Ureter (tissue), 1 donor: ENCODE measurements at regions not wholly inside any gene's neighbourhood (a gene's known extent, or its start where the extent isn't known, plus 50 kb on each side); places are given as distances from the start of the nearest gene placed in this dataset.

Source experiments
- DNase-seq: peaks from one replicate; pipeline ENCODE4 v3.0.0-alpha.2; 2020; ENCODE audit warnings: low spot score
- donor health status: DM: yes; HTN: yes; CAD: no.

DNA sequence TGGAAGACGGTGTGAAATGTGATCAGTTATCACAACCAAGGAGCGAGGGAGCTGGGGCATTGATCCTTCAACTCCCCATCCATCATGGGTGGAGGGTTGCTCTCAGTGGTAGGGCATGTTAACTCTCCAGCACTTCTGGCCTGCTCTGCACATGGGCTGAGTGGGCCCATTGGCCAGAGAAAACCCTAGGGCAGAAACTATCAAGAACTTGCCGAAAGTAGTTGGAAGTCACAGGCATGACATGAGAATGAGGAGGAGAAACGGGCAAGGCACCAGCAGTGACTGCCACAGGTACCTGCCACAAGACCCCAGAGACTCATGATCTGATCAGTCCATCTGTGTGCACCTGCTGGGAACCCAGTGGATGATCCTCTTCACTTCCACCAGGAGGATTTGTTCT, 50.9 kb upstream of the CXCL14 start:
- no peak for DNase-seq

DNA sequence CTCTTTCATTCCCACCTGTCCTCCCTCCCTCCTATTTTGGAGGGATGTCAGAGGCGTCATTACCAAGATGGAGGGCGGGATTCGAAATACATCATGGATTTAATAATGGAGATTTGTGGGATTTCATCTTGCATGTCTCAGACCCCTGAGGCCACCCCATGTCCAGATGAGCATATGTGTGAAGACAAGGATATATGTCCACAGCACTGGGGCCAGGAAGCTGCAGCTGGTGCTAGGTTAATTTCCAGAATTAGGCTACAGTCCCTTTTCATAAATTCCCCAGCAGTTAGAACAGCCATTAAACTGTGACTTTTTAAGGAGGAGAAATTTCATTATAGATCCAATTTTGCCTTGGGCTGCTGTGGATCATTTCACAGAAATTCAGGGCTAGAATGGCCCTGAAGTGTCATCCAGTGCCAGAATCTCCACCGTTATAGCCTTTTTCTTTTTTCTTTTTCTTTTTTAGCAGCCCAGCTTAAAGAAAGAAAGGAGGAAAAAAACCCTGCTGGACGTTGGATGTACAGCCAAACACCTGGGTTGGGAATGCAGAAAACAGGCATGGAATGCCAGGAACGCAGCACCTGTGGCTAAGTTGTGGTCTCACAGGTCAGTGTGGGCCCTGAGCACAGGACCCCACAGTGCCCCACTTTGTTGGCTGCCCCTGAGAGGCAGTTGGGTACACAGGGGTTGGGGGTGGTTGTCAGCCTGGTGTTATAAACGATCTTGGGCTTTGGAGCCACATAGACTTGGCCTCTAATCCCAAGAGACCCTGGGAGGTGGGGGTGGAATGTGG, 50.2 kb upstream of the CXCL14 start:
- DNase-seq, result no peak
